HPDE6-E6E7 (cell line): ENCODE measurements at regions not wholly inside any gene's neighbourhood (a gene's known extent, or its start where the extent isn't known, plus 50 kb on each side); places are given as distances from the start of the nearest gene placed in this dataset.

Source experiments
- DNase-seq: peaks from one replicate; pipeline ENCODE4 v3.0.0; 2011; ENCODE audit warnings: missing footprints; ENCODE audit errors: extremely low spot score

DNA sequence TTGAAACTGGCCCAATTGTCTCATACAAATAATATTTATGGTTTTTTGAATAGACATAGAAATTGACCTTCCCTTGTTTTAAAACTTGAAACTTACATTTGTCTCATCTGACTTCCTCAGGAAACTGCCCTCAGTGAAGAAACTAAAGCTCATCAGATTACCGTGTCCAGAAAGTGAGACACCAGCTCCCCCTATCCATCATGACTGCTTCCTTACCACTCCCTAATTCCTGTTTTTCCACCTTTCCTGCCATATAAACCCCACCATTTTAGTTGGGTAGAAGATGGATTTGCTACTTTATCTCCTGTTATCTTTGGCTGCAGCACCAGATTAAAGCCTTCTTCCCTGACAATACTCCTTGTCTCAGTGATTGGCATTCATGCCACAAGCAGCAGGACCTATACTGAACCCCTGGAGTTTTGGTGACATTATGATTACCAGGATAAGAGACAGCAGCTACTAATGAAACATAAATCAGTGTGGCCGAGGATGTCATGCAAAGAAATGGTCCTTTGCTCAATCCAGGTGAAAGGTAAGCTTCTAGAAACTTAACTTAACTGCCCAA is 1627.6 kb upstream of the ZEB2 start:
- DNase-seq: no peak

DNA sequence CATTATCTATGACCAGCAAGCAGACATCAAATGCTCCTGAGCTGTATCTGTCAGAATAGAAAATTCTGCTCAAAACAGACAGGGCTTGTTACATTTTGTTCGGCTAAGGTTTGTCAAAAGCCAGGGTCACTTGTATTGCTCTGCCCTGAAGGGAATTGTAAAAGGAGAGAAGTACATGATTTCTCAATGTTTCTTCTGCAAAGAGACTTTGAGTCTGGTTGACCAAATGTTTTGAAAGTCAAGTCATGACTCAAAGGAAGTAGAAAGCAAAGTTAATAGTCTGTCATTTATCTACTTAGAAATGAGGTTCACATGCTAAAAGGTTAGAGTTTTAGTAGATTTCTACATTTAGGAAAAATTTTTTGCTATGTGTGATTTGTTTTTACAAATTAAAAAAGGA is 1624.1 kb upstream of the ZEB2 start:
- DNase-seq: no peak

DNA sequence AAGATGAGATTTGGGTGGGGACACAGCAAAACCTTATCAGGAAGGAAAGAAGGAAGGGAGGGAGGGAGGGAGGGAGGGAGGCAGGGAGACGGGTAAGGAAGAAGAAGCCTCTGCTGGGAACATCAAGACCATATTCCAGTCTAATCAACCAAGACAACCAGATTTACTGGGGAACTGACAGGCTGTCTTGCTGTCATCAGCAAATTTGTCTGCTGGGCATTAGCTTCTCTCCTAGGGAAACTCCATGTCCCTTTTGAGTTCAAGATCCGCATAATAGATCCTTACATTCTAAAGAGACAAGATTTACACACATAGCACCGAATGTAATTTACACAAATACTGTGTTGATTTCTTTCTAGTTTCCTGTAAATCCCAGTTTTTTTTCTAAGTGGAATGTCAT is 1618.9 kb upstream of the ZEB2 start:
- no peak for DNase-seq

DNA sequence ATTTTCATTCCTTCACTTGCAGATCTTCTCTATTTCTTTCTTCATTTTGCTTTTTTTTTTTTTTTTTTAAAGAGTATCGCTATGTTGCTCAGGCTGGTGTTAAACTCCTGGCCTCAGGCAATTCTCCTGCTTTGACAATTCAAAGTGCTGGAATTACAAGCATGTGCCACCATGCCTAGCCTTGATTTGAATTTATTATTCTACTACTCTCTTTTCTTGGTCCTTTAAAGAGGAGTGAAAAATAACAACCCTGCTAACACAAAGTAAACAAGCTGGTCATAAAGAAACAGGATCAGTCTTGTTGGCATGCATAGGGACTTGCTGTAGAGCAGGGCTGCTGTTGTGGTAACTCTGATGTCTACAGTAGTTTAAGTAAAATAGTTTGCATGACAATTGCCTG is 1615.3 kb upstream of the ZEB2 start:
- DNase-seq: peak; percentile 8

DNA sequence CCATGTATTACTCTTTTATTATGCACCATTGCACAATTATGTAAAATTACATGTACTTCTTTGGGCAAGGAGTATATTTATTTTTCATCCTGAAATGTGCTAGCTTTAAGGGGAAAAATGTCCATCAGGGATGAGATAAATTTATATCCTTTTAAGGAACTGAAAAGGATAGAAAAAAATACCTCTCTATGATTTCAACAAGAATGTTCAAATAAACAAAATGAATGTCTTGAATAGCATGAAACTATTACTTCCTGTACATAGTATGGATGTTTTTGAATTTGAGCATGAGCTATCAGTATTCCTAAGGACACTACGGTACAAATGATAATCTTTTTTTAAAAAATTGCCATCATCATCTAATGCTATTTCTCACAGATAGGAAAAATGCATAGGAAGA is 1611.9 kb upstream of the ZEB2 start:
- no peak for DNase-seq

DNA sequence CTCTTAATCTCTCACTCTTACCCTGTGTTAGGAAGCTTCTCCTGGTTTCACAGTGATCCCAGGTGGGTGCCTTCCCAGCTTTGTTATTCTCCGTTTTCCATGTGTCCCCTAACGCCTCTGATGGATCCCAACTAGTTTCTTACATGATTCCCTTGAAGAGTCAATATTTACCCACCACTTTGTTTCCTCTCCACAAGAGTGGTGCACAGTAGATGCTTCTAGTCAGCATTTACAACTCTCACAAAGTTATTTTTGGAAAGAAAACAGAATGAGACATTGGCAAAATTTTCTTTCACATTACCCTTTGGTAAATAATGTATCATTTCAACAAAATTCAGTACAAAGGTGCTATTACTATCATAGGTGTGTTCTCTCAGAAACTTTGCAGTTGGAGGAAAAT is 1611.1 kb upstream of the ZEB2 start:
- DNase-seq: no peak

DNA sequence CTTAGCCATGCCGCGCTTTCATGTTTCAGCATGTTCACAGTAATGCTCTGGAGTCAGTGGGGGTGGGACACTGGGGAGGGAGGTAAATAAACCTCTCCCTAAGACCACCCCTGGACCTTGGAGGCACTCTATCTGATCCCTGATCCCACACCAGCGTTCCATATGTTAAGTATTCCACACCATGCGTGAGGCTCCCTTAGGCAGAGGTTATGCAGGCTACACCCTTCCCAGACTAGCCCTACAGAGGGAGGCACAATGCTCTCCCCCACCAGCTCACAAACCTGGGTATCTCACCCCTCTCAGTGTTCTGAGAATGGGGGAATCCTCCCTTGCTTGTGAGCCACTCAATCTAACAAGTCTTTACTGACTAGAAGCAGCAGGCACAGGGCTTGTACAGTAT is 1610.4 kb upstream of the ZEB2 start:
- no peak for DNase-seq

DNA sequence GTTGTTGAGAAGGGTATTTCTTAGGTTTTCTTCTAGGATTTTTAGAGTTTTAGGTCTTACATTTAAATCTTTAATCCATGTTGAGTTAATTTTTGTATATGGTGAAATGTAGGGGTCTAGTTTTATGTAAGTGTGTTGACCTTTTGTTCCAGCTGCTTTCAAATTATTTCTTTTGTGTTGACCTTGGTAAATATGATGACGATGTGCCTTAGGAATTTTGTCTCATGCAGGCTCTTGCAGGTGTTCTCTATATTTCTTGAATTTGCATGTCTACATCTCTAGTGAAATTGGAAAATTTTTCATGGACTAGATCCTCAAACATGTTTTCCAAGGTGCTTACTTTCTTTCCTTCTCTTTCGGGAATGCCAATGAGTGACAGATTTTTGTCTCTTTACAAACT is 1609.3 kb upstream of the ZEB2 start:
- DNase-seq: no peak

DNA sequence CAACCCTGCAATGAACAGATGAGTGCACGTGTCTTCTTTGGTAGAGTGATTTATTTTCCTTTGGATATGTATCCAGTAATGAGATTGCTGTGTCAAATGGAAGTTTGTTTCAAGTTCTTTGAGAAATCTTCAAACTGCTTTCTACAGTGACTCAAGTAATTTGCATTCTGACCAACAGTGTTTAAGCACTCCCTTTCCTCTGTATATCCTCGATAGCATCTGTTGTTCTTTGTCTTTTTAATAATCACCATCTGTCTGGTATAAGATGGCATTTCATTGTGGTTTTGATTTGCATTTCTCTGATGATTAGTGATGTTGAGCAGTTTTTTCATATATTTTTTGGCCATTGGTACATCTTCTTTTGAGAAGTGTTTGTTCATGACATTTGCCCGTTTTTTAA is 1608.3 kb upstream of the ZEB2 start:
- DNase-seq: no peak

DNA sequence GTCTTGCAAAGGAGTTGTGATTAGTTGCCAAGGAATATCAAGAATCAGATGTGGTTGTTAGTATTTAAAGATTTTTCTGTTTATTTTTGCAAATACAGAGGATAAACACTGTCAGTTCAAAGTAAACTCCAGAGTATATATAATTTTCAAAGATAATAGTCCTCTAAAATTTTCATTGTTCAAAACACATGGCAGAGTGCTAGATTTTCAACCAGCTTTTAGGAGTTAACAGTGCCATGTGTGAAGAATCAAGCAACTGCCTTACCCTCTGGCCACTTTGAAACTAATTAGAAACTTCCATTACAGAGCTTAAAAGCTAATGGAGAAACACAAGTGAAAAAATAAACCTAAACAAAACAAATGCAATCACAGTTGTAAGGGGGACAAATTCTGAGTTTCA is 1605.6 kb upstream of the ZEB2 start:
- DNase-seq: no peak

DNA sequence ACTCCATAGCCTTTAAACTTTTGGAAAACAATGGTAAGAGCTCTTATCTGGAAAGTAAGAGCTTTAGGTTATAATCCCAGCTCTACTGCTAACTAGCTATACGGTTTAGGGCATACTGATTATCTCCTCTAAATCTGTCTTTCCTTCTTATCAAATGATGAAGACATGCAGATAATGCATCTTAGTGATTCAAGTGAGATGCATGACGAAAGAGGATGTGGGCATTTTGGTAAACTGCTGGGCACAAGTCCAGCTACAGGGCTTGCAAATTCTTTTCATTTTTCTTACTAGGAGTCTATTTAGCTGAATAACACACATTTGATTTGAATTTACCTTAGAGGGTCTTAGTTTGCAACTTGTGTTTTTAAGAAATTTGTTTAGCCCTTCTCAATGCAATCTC is 1604.8 kb upstream of the ZEB2 start:
- no peak for DNase-seq

DNA sequence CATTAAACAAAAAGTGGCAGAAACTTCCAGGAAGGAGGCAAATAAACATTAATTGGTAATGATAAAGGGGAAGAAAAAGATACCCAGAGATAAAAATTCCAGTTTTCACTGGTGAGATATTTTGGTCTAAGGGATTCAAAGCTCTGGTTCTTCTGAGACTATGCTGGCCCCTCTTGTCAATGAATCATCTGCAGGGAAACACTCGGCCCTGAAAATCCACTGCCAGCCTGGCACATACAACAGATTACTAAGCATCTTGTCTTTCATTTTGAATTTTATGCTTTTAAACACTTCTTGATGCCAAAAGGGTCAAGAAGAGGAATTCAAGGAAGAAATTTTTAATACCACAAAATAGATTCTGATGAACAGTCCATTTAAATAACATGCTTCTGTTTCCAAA is 1603.8 kb upstream of the ZEB2 start:
- DNase-seq: no peak

DNA sequence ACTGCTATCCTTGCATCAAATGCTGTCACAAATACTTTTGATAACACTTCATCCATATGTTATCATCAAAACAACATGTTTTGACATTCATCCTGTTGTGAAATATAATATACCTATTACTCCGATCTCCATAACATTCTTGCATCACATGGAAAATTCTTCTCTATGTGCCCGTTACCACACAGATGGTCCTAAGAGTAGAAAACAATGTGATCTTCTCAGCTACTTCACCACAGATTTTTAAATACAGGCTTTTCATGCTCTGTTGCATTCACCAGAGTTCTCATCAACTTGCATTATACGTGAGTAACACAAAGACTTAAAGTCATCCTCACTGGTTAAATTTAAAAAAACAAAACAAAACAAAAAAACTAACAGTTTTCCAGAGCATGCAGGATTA is 1603.3 kb upstream of the ZEB2 start:
- no peak for DNase-seq

DNA sequence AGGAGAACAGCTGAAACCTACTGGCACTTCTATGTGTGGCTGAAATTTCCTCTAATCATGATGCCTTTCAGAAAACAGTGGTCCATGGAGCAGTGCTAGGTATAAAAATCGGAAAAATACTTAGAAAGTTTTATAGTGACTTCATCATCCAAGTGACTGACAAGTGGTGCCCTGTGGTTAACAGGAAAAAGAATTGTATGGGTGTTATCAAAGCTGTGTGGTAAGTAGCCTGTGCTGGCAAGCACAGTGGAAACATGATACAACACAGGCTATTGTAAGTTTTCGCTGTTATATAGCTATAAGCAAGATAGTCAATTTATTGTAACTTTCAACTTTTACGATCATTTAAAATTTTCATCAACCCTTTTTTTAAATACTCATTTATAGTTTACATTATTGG is 1599.7 kb upstream of the ZEB2 start:
- no peak for DNase-seq

DNA sequence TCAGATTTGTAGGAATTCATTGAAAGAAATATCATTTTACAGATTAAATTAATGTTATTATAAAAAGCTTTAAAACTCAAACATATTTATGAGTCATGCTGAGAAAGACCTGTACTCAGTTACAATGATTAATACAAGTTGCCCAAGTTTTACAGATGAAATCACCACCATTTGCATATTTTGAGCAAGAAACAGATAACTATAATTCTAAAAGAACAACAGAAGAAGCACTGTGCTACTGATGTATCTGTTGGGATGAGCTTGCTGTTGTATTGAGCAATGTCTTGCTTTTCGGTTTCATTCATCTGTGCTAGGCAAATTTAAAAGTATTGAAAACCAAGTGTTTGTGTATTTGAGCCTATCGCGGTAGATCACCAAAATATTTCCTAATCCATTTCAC is 1589.1 kb upstream of the ZEB2 start:
- DNase-seq: peak; percentile 3

DNA sequence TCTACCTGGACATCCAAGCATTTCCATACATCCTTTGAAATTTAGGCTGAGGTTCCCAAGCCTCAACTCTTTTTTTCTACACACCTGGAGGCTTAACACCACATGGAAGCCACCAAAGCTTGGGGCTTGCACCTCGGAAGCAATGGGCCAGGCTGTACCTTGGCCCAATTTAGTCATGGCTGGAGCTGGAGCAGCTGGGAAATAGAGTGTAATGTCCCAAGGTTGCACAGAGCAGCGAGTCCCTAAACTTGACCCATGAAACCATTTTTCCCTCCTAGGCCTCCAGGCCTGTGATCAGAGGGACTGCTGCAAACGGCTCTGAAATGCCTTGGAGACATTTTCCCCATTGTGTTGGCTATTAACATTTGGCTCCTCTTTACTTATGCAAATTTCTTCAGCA is 1574.3 kb upstream of the ZEB2 start:
- DNase-seq: no peak

DNA sequence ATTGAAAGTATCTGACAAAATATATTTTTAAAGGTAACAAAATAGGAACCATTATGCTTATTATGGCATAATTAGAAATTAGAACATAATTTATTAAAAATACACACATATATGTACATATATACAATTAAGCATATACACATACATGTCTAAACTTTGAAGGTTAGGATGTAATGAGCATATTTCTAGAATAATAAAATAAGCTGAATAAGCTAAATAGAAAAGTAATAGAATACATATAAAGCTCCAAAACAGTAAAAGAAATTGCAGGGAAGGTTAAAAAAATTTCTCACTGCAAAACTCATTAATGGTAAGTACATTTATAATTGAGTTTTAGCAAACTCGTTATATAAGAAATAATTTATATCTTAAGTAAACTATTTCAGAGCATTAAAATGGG is 1561.5 kb upstream of the ZEB2 start:
- DNase-seq: no peak

DNA sequence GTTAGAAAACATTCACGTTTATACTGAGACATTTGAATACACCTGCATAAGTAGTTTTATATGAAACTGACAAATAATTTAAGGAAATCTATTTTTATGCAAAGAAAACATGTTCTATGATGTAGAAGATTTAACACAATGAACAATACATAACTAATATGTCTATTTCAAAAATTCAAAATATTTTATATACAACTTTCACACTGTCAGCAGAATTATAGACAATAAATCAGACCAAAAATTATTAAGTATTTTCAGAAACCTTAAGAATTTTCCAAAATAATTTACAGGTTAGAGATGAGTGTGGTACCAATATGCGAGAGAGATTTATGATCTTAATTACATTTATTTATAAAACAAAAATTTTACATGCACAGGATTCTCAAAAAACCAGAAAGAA is 1561.0 kb upstream of the ZEB2 start:
- no peak for DNase-seq

DNA sequence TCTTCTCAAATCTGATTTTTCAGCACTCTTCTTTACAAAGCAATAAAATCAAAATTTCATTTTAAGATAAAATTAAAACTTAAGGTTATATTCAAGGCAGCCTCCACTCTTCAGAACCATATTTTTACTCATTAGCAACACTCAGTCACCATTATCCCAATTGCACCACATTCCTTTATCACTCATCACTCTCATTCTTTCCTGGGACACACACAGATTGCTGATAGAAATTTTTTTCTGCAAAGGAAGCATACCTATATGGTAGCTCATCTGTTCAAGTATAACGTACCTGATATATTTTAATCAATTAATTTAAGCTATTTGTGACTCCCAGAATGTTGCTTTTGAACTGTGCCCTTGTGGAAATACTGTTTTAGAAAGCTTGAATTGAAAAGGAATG is 1559.3 kb upstream of the ZEB2 start:
- DNase-seq: peak; percentile 1

DNA sequence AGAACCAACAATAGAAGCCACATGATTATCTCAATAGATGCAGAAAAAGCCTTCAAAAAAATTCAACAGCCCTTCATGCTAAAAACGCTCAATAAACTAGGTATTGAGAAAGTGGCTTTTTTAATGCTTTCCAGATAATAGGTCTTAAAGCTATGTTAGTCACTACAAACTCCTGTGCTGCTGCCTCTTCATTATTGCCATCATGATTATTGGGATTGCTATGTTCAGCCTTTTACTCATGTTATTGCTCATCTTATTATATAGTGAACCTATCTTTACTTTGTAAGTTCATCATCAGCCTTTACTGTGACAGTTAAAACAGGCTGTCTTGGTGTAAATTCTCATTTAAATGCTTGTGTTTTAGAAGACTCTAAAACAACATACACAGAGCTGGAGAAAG is 1557.2 kb upstream of the ZEB2 start:
- no peak for DNase-seq

DNA sequence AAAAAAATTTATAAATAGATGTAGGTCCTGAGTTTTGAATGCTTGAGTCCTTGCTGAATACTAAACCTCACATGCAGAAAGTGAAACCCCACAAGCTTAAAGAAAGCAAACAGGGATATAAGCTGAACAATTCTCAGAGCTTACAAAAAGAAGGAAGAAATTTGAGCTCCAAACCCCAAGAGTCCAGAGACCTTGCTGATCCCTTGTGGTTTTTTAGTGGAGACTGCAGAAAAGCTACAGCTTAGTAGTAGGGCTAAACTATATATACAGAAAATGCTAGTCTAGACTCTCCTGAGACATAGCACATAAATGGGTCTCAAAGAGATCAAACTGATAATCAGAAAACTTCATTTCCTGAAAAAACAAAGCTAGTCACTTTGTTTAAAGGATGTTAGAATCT is 1548.1 kb upstream of the ZEB2 start:
- DNase-seq: no peak

DNA sequence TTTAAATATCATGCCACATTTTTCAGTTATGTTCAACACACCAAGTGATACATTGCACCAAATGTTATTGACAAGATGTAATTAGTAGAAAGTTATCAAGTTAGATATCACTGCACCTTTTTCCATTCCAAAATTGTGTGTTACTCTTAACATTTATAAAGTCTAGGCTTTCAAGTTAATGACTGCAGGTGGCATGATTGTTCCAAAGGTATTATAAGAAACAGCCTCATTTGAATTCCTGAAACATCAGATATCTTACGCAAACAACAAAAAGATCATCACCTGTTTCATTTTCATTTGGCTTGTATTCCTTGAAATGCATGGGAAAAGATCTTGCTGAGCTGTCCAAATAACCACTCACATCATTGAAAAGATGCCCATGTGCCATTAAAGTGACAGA is 1528.2 kb upstream of the ZEB2 start:
- DNase-seq: no peak

DNA sequence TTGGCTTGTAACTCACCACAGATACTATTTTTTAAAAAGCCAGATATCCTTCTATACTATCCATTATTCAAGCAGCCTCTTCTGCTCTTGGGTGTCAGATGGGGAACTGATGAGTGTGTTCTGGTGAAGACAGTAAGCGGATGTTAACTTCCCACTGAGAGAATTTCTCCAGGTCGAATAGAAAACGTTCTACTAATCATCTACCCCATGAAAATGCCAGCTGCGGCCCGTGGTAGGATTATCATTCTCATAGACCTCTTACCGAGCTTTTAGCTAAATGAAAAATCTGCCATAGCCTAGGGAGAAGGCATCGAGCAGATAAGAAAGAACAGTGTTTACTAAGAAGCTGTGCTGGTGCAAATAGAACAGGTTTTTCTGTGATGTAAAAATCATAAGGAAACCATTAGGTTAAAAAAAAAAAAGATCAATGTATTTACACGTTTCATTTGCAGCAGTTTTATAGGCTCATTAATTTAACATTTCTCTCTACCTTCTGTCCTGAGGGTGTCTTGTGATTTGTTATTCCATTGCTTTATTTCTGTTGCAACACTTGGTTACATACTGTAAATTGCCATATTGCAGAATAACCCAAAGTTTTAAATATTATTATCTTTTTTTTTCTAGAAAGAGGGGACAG is 1521.5 kb upstream of the ZEB2 start:
- DNase-seq: no peak

DNA sequence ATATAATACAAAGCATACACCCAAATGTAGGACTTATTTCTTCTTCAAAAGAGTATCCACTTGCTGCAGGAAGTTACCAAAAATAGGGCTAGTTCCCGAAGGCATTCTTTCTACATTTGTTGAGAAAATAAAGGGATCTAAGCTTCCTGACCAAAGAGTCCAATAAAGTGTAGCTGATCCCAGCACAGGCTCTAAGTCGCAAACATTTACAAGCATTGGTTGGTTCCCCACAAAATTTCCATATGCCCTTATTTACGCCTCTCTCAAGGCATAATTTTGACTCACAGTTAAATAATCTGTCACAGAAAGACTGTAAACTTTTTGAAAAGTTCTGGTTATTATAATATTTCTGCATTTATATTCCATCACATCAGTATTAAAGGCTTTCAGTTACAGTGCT is 1520.1 kb upstream of the ZEB2 start:
- no peak for DNase-seq
